BE2C (cell line): ENCODE measurements at regions not wholly inside any gene's neighbourhood (a gene's known extent, or its start where the extent isn't known, plus 50 kb on each side); places are given as distances from the start of the nearest gene placed in this dataset.

Source experiments
- DNase-seq: peaks from one replicate; pipeline ENCODE4 v3.0.0-alpha.2; 2020
- H3K27me3 ChIP-seq: fragments of 250-450 bp; sonication (Bioruptor Pico); 2 replicates; pipeline ENCODE4 v1.5.1; 2020; ENCODE audit warnings: mild to moderate bottlenecking
- H3K36me3 ChIP-seq: fragments of 250-450 bp; sonication (Bioruptor Pico); 2 replicates; pipeline ENCODE4 v1.5.1; 2020; ENCODE audit warnings: mild to moderate bottlenecking
- H3K4me1 ChIP-seq: fragments of 250-450 bp; sonication (Bioruptor Pico); 2 replicates; pipeline ENCODE4 v1.5.1; 2020
- H3K4me3 ChIP-seq: 2 replicates; pipeline ENCODE4 v1.5.1; 2011; ENCODE audit warnings: low read depth, low read length
- H3K9me3 ChIP-seq: fragments of 250-450 bp; sonication (Bioruptor Pico); 2 replicates; pipeline ENCODE4 v1.5.1; 2020
- CTCF ChIP-seq: IDR thresholded peaks from 2 replicates; pipeline ENCODE4 v1.5.1; 2012; ENCODE audit warnings: mild to moderate bottlenecking, low read depth, low read length

GRCh38 chr16:79864781-79865391, 264.3 kb upstream of the MAF start:
- Histone ChIP-seq H3K27me3 (no peaks in the 10 kb centered on the region), H3K4me1 (no peaks in the 10 kb centered on the region), H3K36me3 (no peaks in the 10 kb centered on the region), H3K4me3 (no peak overlapping the region), H3K9me3 (no peaks in the 10 kb centered on the region; the same call in 1 of the 2 replicates)
- no peak for TF ChIP-seq CTCF
- DNase-seq = no peak

DNA sequence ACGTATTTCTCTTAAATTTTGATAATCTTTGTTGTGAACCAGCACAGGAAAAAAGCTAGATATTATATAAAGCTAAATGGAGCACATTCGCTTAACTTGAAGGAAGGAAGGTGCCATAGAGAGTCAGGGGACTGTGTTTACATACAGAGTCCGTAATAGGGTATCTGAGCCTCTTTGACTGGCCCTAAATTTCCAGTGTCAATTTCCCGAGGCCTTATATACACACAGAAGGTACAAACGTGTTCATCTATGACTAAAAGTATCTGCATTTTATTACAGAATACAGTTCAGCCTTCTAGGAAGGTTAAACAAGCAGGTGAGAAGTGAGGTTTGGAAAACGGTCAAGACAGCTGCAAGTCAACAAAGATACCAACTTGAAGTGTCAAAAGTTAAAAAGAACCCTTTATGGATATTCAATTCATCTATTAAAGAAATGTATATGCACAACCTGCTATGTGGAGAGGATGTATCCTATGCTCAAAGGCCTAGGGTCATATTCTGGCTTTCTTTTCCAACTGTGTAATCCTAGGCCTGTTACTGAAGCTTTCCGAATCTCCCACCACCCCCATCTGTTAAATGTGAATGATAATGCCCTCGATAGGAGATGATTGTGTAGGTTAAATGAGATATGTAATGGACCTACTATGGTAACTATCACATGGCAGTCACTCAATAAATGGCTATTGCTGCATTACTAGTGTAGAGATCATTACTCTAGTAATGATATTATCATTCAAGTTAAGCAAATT, 263.7 kb upstream of the MAF start:
- no peaks in the 10 kb centered on the region for H3K27me3 ChIP-seq
- no peaks in the 10 kb centered on the region; the same call in 1 of the 2 replicates for H3K9me3 ChIP-seq
- no peak for TF ChIP-seq CTCF
- H3K4me1 ChIP-seq = no peaks in the 10 kb centered on the region
- H3K36me3 ChIP-seq = no peaks in the 10 kb centered on the region
- no peak overlapping the region for H3K4me3 ChIP-seq
- DNase-seq = no peak

GRCh38 chr16:79863128-79864031, 262.8 kb upstream of the MAF start:
- Histone ChIP-seq H3K4me1 (no peaks in the 10 kb centered on the region), H3K36me3 (no peaks in the 10 kb centered on the region), H3K9me3 (no peaks in the 10 kb centered on the region; the same call in 1 of the 2 replicates), H3K27me3 (no peaks in the 10 kb centered on the region), H3K4me3 (no peak overlapping the region)
- no peak for DNase-seq
- TF ChIP-seq CTCF = no peak

GRCh38 chr16:79862601-79863000, 262.1 kb upstream of the MAF start:
- TF ChIP-seq CTCF = no peak
- no peaks in the 10 kb centered on the region for H3K27me3 ChIP-seq
- H3K36me3 ChIP-seq = no peaks in the 10 kb centered on the region
- no peaks in the 10 kb centered on the region; the same call in 1 of the 2 replicates for H3K9me3 ChIP-seq
- H3K4me3 ChIP-seq = no peak overlapping the region
- no peak for DNase-seq
- no peaks in the 10 kb centered on the region for H3K4me1 ChIP-seq

DNA sequence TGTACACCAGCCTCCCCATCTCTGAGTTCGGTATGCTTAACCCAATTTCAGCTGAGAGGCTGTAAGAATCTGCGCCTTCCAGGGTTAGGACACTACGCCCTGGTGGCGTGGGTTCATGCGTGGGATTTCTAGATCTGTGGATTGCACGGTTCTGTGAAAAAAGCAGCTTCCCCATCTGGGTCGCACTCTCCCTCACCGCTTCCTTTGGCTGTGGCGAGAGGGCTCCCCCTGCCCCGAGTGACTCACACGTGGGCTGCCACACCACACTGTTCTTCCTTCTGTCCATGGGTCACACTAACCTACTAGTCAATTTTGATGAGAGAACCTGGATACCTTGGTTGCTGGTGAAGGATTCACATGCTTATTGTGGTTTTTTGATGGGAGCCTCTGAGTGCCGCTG, 256.0 kb upstream of the MAF start:
- Histone ChIP-seq H3K9me3 (no peaks in the 10 kb centered on the region), H3K4me3 (no peak overlapping the region), H3K36me3 (no peaks in the 10 kb centered on the region), H3K4me1 (no peaks in the 10 kb centered on the region), H3K27me3 (no peaks in the 10 kb centered on the region)
- no peak for DNase-seq
- no peak for TF ChIP-seq CTCF
